ENCODE measurements at regions not wholly inside any gene's neighbourhood (a gene's known extent, or its start where the extent isn't known, plus 50 kb on each side); places are given as distances from the start of the nearest gene placed in this dataset.

DNA sequence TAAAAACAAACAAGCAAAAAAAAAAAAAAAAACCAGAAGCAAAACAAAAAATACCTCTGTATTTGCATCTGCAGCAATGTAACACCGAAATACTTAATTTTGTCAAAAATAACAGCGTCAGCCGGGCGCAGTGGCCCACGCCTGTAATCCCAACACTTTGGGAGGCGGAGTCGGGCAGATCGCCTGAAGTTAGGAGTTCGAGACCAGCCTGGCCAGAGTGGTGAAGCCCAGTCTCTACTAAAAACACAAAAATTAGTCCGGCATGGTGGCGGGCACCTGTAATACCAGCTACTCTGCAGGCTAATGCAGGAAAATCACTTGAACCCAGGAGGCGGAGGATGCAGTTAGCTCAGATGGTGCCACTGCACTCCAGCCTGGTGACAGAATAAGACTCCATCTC is 683.5 kb upstream of the CA10 start:
- POLR2A ChIA-PET = no interaction called here

DNA sequence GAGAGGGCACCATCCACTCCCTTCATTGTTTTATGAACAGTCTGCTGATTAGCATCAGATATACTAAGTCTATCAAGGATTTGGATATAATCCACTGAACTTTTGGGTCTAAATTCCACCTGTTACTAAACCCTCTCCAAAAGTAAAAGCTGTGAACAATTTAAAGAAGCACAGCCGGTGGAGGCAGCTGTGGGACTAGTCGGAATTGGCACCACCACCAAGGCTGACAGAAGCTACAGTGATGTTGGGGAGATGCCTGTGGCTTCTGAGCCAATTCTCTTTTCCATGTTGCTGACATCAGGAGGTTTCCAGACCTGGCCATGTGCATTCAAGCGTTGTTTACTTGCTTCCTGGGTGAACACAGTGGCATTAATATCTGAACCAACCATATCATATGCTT is 679.0 kb upstream of the CA10 start:
- CTCF ChIA-PET = no interaction called here
- H3K27ac ChIP-seq (ENCODE audit: extremely low read depth, low read depth, low read length) = no peak overlapping the region
- H3K9me3 ChIP-seq (ENCODE audit: control insufficient read depth, insufficient read depth, low read depth, low read length) = no peaks in the 10 kb centered on the region
- H3K4me3 ChIP-seq (ENCODE audit: low read depth, low read length) = no peak overlapping the region
- POLR2A ChIA-PET = no interaction called here
- H3K4me1 ChIP-seq (ENCODE audit: control insufficient read depth, insufficient read depth, low read length) = no peaks in the 10 kb centered on the region
- TF ChIP-seq, protein P1, sequence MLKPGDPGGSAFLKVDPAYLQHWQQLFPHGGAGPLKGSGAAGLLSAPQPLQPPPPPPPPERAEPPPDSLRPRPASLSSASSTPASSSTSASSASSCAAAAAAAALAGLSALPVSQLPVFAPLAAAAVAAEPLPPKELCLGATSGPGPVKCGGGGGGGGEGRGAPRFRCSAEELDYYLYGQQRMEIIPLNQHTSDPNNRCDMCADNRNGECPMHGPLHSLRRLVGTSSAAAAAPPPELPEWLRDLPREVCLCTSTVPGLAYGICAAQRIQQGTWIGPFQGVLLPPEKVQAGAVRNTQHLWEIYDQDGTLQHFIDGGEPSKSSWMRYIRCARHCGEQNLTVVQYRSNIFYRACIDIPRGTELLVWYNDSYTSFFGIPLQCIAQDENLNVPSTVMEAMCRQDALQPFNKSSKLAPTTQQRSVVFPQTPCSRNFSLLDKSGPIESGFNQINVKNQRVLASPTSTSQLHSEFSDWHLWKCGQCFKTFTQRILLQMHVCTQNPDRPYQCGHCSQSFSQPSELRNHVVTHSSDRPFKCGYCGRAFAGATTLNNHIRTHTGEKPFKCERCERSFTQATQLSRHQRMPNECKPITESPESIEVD (tag by site-specific recombination; IDR thresholded peaks at IDR 0.05) = no peak
- TF ChIP-seq, protein P2, sequence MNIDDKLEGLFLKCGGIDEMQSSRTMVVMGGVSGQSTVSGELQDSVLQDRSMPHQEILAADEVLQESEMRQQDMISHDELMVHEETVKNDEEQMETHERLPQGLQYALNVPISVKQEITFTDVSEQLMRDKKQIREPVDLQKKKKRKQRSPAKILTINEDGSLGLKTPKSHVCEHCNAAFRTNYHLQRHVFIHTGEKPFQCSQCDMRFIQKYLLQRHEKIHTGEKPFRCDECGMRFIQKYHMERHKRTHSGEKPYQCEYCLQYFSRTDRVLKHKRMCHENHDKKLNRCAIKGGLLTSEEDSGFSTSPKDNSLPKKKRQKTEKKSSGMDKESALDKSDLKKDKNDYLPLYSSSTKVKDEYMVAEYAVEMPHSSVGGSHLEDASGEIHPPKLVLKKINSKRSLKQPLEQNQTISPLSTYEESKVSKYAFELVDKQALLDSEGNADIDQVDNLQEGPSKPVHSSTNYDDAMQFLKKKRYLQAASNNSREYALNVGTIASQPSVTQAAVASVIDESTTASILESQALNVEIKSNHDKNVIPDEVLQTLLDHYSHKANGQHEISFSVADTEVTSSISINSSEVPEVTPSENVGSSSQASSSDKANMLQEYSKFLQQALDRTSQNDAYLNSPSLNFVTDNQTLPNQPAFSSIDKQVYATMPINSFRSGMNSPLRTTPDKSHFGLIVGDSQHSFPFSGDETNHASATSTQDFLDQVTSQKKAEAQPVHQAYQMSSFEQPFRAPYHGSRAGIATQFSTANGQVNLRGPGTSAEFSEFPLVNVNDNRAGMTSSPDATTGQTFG (tag by site-specific recombination; IDR thresholded peaks at IDR 0.05; ENCODE audit: borderline replicate concordance) = no peak
- TF ChIP-seq PRDM1 (tag by site-specific recombination; IDR thresholded peaks at IDR 0.05) (no peak), ZNF169 (tag by site-specific recombination; IDR thresholded peaks at IDR 0.05) (no peak), ZFP37 (tag by site-specific recombination; IDR thresholded peaks at IDR 0.05) (no peak)
- TF ChIP-seq, protein P3, sequence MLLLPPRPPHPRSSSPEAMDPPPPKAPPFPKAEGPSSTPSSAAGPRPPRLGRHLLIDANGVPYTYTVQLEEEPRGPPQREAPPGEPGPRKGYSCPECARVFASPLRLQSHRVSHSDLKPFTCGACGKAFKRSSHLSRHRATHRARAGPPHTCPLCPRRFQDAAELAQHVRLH (tag by site-specific recombination; IDR thresholded peaks at IDR 0.05) = no peak
- TF ChIP-seq, protein P4, sequence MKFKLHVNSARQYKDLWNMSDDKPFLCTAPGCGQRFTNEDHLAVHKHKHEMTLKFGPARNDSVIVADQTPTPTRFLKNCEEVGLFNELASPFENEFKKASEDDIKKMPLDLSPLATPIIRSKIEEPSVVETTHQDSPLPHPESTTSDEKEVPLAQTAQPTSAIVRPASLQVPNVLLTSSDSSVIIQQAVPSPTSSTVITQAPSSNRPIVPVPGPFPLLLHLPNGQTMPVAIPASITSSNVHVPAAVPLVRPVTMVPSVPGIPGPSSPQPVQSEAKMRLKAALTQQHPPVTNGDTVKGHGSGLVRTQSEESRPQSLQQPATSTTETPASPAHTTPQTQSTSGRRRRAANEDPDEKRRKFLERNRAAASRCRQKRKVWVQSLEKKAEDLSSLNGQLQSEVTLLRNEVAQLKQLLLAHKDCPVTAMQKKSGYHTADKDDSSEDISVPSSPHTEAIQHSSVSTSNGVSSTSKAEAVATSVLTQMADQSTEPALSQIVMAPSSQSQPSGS (tag by site-specific recombination; IDR thresholded peaks at IDR 0.05; ENCODE audit: low read depth) = no peak
- TF ChIP-seq, protein P5, sequence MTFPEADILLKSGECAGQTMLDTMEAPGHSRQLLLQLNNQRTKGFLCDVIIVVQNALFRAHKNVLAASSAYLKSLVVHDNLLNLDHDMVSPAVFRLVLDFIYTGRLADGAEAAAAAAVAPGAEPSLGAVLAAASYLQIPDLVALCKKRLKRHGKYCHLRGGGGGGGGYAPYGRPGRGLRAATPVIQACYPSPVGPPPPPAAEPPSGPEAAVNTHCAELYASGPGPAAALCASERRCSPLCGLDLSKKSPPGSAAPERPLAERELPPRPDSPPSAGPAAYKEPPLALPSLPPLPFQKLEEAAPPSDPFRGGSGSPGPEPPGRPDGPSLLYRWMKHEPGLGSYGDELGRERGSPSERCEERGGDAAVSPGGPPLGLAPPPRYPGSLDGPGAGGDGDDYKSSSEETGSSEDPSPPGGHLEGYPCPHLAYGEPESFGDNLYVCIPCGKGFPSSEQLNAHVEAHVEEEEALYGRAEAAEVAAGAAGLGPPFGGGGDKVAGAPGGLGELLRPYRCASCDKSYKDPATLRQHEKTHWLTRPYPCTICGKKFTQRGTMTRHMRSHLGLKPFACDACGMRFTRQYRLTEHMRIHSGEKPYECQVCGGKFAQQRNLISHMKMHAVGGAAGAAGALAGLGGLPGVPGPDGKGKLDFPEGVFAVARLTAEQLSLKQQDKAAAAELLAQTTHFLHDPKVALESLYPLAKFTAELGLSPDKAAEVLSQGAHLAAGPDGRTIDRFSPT (tag by site-specific recombination; IDR thresholded peaks at IDR 0.05) = no peak
- TF ChIP-seq, protein P6, sequence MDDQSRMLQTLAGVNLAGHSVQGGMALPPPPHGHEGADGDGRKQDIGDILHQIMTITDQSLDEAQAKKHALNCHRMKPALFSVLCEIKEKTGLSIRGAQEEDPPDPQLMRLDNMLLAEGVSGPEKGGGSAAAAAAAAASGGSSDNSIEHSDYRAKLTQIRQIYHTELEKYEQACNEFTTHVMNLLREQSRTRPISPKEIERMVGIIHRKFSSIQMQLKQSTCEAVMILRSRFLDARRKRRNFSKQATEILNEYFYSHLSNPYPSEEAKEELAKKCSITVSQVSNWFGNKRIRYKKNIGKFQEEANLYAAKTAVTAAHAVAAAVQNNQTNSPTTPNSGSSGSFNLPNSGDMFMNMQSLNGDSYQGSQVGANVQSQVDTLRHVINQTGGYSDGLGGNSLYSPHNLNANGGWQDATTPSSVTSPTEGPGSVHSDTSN (CRISPR knock-in tag; IDR thresholded peaks at IDR 0.05) = no peak
- H3K36me3 ChIP-seq (ENCODE audit: control insufficient read depth in 2 of 2, insufficient read depth in 1 of 2, low read length in 2 of 2) = no peaks in the 10 kb centered on the region

More for the DNA sequence above, 683.5 kb upstream of the CA10 start:
- Histone ChIP-seq H3K9me3 (ENCODE audit: control insufficient read depth, insufficient read depth, low read depth, low read length) (no peaks in the 10 kb centered on the region), H3K36me3 (ENCODE audit: control insufficient read depth in 2 of 2, insufficient read depth in 1 of 2, low read length in 2 of 2) (no peaks in the 10 kb centered on the region), H3K4me1 (ENCODE audit: control insufficient read depth, insufficient read depth, low read length) (no peaks in the 10 kb centered on the region), H3K4me3 (ENCODE audit: low read depth, low read length) (no peak overlapping the region), H3K27ac (ENCODE audit: extremely low read depth, low read depth, low read length) (no peak overlapping the region)
- TF ChIP-seq ZNF701 (tag by site-specific recombination; IDR thresholded peaks at IDR 0.05) = no peak
- no peak for TF ChIP-seq ZNF654 (tag by site-specific recombination; IDR thresholded peaks at IDR 0.05; ENCODE audit: low read depth)
- TF ChIP-seq MYNN (tag by site-specific recombination; IDR thresholded peaks at IDR 0.05; ENCODE audit: borderline replicate concordance) = no peak
- TF ChIP-seq ZNF76 (tag by site-specific recombination; IDR thresholded peaks at IDR 0.05; ENCODE audit: borderline replicate concordance, low read depth) = no peak
- no peak for TF ChIP-seq ZNF311 (tag by site-specific recombination; IDR thresholded peaks at IDR 0.05; ENCODE audit: borderline replicate concordance)
- no peak for TF ChIP-seq ZNF626 (tag by site-specific recombination; IDR thresholded peaks at IDR 0.05)
- no peak for TF ChIP-seq HOXD13 (CRISPR knock-in tag; IDR thresholded peaks at IDR 0.05; ENCODE audit: borderline replicate concordance)
- TF ChIP-seq, protein P5 (tag by site-specific recombination; IDR thresholded peaks at IDR 0.05) = no peak
- TF ChIP-seq ZNF549 (tag by site-specific recombination; IDR thresholded peaks at IDR 0.05) = no peak
- no peak for TF ChIP-seq FEZF1 (tag by site-specific recombination; IDR thresholded peaks at IDR 0.05)
- TF ChIP-seq ZNF184 (tag by site-specific recombination; IDR thresholded peaks at IDR 0.05) = no peak
- TF ChIP-seq ZNF133 (tag by site-specific recombination; IDR thresholded peaks at IDR 0.05) = no peak
- TF ChIP-seq, protein P7, sequence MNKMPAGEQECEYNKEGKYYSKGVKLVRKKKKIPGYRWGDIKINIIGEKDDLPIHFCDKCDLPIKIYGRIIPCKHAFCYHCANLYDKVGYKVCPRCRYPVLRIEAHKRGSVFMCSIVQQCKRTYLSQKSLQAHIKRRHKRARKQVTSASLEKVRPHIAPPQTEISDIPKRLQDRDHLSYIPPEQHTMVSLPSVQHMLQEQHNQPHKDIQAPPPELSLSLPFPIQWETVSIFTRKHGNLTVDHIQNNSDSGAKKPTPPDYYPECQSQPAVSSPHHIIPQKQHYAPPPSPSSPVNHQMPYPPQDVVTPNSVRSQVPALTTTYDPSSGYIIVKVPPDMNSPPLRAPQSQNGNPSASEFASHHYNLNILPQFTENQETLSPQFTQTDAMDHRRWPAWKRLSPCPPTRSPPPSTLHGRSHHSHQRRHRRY (tag by site-specific recombination; IDR thresholded peaks at IDR 0.05) = no peak
- no peak for TF ChIP-seq ZNF19 (tag by site-specific recombination; IDR thresholded peaks at IDR 0.05; ENCODE audit: low read depth)
- no peak for TF ChIP-seq ZNF341 (tag by site-specific recombination; IDR thresholded peaks at IDR 0.05; ENCODE audit: low read depth)
- TF ChIP-seq, protein P8, sequence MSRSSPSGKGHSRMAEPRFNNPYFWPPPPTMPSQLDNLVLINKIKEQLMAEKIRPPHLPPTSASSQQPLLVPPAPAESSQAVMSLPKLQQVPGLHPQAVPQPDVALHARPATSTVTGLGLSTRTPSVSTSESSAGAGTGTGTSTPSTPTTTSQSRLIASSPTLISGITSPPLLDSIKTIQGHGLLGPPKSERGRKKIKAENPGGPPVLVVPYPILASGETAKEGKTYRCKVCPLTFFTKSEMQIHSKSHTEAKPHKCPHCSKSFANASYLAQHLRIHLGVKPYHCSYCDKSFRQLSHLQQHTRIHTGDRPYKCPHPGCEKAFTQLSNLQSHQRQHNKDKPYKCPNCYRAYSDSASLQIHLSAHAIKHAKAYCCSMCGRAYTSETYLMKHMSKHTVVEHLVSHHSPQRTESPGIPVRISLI (tag by site-specific recombination; IDR thresholded peaks at IDR 0.05) = no peak
- no peak for TF ChIP-seq ZNF677 (tag by site-specific recombination; IDR thresholded peaks at IDR 0.05)
- TF ChIP-seq SP3 (tag by site-specific recombination; IDR thresholded peaks at IDR 0.05) = no peak
- CTCF ChIA-PET = no interaction called here
